Trophoblast cell (in vitro differentiated cells and primary cell): ENCODE measurements at regions not wholly inside any gene's neighbourhood (a gene's known extent, or its start where the extent isn't known, plus 50 kb on each side); places are given as distances from the start of the nearest gene placed in this dataset.

Experiments used
- DNase-seq, 2 donors: peaks; one replicate each; pipeline ENCODE4 v3.0.0-alpha.2; 2016
- H2AFZ ChIP-seq: 2 replicates; pipeline ENCODE4 v1.6.1; 2013; ENCODE audit warnings: low read length, moderate library complexity, mild to moderate bottlenecking; ENCODE audit not compliant: insufficient read depth, poor library complexity
- H2AK5ac ChIP-seq: 2 replicates; pipeline ENCODE4 v1.6.1; 2013; ENCODE audit warnings: mild to moderate bottlenecking, low read length
- H2BK120ac ChIP-seq: 2 replicates; pipeline ENCODE4 v1.6.1; 2013; ENCODE audit warnings: low read length, mild to moderate bottlenecking, moderate library complexity; ENCODE audit not compliant: insufficient read depth, poor library complexity
- H2BK12ac ChIP-seq: 2 replicates; pipeline ENCODE4 v1.6.1; 2013; ENCODE audit warnings: mild to moderate bottlenecking, low read length, moderate library complexity
- H2BK5ac ChIP-seq: 2 replicates; pipeline ENCODE4 v1.6.1; 2013; ENCODE audit warnings: low read length, low read depth, moderate library complexity, mild to moderate bottlenecking; ENCODE audit not compliant: poor library complexity
- H3K14ac ChIP-seq: 2 replicates; pipeline ENCODE4 v1.6.1; 2013; ENCODE audit warnings: mild to moderate bottlenecking, low read length
- H3K18ac ChIP-seq: 2 replicates; pipeline ENCODE4 v1.6.1; 2013; ENCODE audit warnings: mild to moderate bottlenecking, low read length
- H3K23ac ChIP-seq: 2 replicates; pipeline ENCODE4 v1.6.1; 2013; ENCODE audit warnings: low read length
- H3K27ac ChIP-seq: 2 replicates; pipeline ENCODE4 v1.5.1; 2013; ENCODE audit warnings: low read depth, mild to moderate bottlenecking, inconsistent platforms, low read length, moderate library complexity
- H3K27me3 ChIP-seq: 2 replicates; pipeline ENCODE4 v1.6.1; 2013; ENCODE audit warnings: inconsistent platforms, mild to moderate bottlenecking, low read length, moderate library complexity; ENCODE audit not compliant: insufficient read depth
- H3K36me3 ChIP-seq, 2 experiments: 1 replicate in 1 of 2; 2 replicates in 1 of 2; pipeline ENCODE4 v1.6.1; 2013; ENCODE audit warnings: low read length in 2 of 2, mild to moderate bottlenecking in 2 of 2, moderate library complexity in 1 of 2; ENCODE audit not compliant: insufficient read depth in 2 of 2, control insufficient read depth in 1 of 2
- H3K4ac ChIP-seq: 2 replicates; pipeline ENCODE4 v1.6.1; 2013; ENCODE audit warnings: low read depth, mild to moderate bottlenecking, low read length, moderate library complexity
- H3K4me1 ChIP-seq, 2 experiments: 1 replicate in 1 of 2; 2 replicates in 1 of 2; pipeline ENCODE4 v1.6.1; 2013; ENCODE audit warnings: low read length in 2 of 2, mild to moderate bottlenecking in 2 of 2, moderate library complexity in 1 of 2; ENCODE audit not compliant: insufficient read depth in 2 of 2, control insufficient read depth in 1 of 2
- H3K4me2 ChIP-seq: 2 replicates; pipeline ENCODE4 v1.6.1; 2013; ENCODE audit warnings: inconsistent platforms, mild to moderate bottlenecking, low read length, moderate library complexity
- H3K4me3 ChIP-seq: 2 replicates; pipeline ENCODE4 v1.5.1; 2013; ENCODE audit warnings: mild to moderate bottlenecking, low read depth, low read length, inconsistent platforms
- H3K79me1 ChIP-seq: one replicate; pipeline ENCODE4 v1.6.1; 2013; ENCODE audit warnings: low read length
- H3K79me2 ChIP-seq: 2 replicates; pipeline ENCODE4 v1.6.1; 2013; ENCODE audit warnings: low read length, mild to moderate bottlenecking; ENCODE audit not compliant: control insufficient read depth, insufficient read depth, poor library complexity
- H3K9ac ChIP-seq: 2 replicates; pipeline ENCODE4 v1.6.1; 2013; ENCODE audit warnings: mild to moderate bottlenecking, low read length
- H3K9me3 ChIP-seq: 2 replicates; pipeline ENCODE4 v1.6.1; 2013; ENCODE audit warnings: low read depth, mild to moderate bottlenecking, control low read depth, inconsistent platforms, low read length; ENCODE audit not compliant: insufficient read depth
- H4K12ac ChIP-seq: 2 replicates; pipeline ENCODE4 v1.6.1; 2013; ENCODE audit warnings: low read depth, mild to moderate bottlenecking, low read length, moderate library complexity
- H4K8ac ChIP-seq: 2 replicates; pipeline ENCODE4 v1.6.1; 2013; ENCODE audit warnings: low read depth, mild to moderate bottlenecking, low read length, moderate library complexity
- H4K91ac ChIP-seq: one replicate; pipeline ENCODE4 v1.6.1; 2013; ENCODE audit warnings: low read depth, mild to moderate bottlenecking, low read length, moderate library complexity
- WGBS: extraction: QIAGEN DNeasy Blood & Tissue Kit; methylation state at CpG from one replicate; pipeline ENCODE4 v1.1.7; 2013; ENCODE audit warnings: missing lambda C conversion rate; ENCODE audit not compliant: insufficient read length, insufficient coverage; ENCODE audit errors: extremely low coverage; 5-methylcytosine and 5-hydroxymethylcytosine counted together

DNA sequence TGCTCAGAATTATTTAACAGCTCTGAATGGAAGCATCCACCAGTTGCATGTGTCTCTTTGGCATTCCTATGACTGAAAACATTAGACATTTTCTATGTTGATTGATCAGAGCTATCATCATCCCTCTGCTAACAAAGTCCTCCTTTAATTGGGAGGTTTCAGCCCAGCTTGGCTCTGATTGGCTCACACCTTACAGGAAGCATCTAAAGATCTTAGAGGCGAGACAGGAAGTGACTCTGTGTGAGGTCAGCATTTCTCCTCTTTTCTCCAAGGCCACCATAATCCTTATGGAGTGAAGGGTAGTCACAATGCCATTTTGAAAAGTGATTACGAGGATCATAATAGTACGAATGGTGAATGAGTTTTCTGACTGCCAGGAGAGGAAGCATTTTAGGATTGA lies 260.8 kb downstream of the MIAT start:
- no peaks in the 10 kb centered on the region for H3K36me3 ChIP-seq

DNA sequence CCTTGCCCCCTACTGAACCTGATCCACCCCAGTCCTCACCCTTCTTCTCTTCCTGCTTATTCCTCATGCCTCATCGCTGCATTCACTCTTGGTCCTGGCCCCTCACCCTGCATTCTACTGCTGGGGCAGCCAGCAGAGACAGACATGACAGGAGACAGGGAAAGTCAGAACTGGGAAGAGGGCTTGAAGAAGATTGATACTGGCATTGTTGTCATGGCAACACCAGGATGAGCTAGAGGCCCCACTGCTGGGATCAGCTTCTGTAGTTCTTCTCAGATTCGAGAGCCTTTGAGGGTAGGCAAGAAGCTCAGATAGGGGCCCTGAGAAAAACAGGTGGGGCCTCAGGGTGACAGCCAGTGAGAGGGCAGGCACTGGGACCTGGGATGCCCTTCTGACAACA lies 264.3 kb downstream of the MIAT start:
- Histone ChIP-seq H3K4me3 (no peak overlapping the region), H2BK12ac (no peak overlapping the region), H3K4me1 (no peaks in the 10 kb centered on the region), H3K4ac (no peak overlapping the region), H3K36me3 (no peaks in the 10 kb centered on the region), H2AFZ (no peak overlapping the region), H3K9me3 (no peaks in the 10 kb centered on the region), H3K27me3 (no peaks in the 10 kb centered on the region), H3K14ac (no peak overlapping the region), H3K79me2 (no peaks in the 10 kb centered on the region), H4K91ac (no peak overlapping the region), H3K79me1 (no peaks in the 10 kb centered on the region), H4K8ac (no peak overlapping the region), H3K27ac (no peak overlapping the region), H3K18ac (no peak overlapping the region), H2BK120ac (no peak overlapping the region), H3K4me2 (no peak overlapping the region), H3K9ac (no peak overlapping the region), H2BK5ac (no peak overlapping the region), H4K12ac (no peak overlapping the region), H2AK5ac (no peak overlapping the region), H3K23ac (no peak overlapping the region)
- DNase-seq: no peak
- no CpG with 5 or more reads among the region's 2 CpGs for WGBS

More for the DNA sequence above, 260.8 kb downstream of the MIAT start:
- Histone ChIP-seq H3K27me3 (no peaks in the 10 kb centered on the region), H3K18ac (no peak overlapping the region), H3K79me1 (no peaks in the 10 kb centered on the region), H2BK12ac (no peak overlapping the region), H3K27ac (no peak overlapping the region), H3K9ac (no peak overlapping the region), H3K4me3 (no peak overlapping the region), H2AK5ac (no peak overlapping the region), H2BK5ac (no peak overlapping the region), H3K4ac (no peak overlapping the region), H2BK120ac (no peak overlapping the region), H4K91ac (no peak overlapping the region), H3K9me3 (no peaks in the 10 kb centered on the region), H3K14ac (no peak overlapping the region), H4K12ac (no peak overlapping the region), H3K23ac (no peak overlapping the region), H3K4me2 (no peak overlapping the region), H3K79me2 (no peaks in the 10 kb centered on the region), H4K8ac (no peak overlapping the region), H2AFZ (no peak overlapping the region), H3K4me1 (no peaks in the 10 kb centered on the region)
- no peak for DNase-seq
- WGBS: no CpG with 5 or more reads among the region's 3 CpGs

GRCh38 chr22:26922806-26923205 lies 265.4 kb downstream of the MIAT start:
- H3K4me1 ChIP-seq: no peaks in the 10 kb centered on the region
- no peaks in the 10 kb centered on the region for H3K9me3 ChIP-seq
- H3K14ac ChIP-seq: no peak overlapping the region
- no peak overlapping the region for H4K91ac ChIP-seq
- H2AK5ac ChIP-seq: no peak overlapping the region
- peak in 1 of 2 donors; percentile 16 for DNase-seq
- H2BK120ac ChIP-seq: no peak overlapping the region
- no peak overlapping the region for H3K23ac ChIP-seq
- no peak overlapping the region for H4K8ac ChIP-seq
- H2AFZ ChIP-seq: no peak overlapping the region
- H3K36me3 ChIP-seq: no peaks in the 10 kb centered on the region
- H2BK12ac ChIP-seq: no peak overlapping the region
- no peak overlapping the region for H3K4ac ChIP-seq
- H3K79me1 ChIP-seq: no peaks in the 10 kb centered on the region
- H3K4me2 ChIP-seq: no peak overlapping the region
- H2BK5ac ChIP-seq: no peak overlapping the region
- H3K27me3 ChIP-seq: no peaks in the 10 kb centered on the region
- no peak overlapping the region for H3K4me3 ChIP-seq
- no peak overlapping the region for H3K27ac ChIP-seq
- no peak overlapping the region for H4K12ac ChIP-seq
- H3K18ac ChIP-seq: no peak overlapping the region
- H3K79me2 ChIP-seq: no peaks in the 10 kb centered on the region
- no peak overlapping the region for H3K9ac ChIP-seq
- WGBS: no CpG with 5 or more reads among the region's 5 CpGs

DNA sequence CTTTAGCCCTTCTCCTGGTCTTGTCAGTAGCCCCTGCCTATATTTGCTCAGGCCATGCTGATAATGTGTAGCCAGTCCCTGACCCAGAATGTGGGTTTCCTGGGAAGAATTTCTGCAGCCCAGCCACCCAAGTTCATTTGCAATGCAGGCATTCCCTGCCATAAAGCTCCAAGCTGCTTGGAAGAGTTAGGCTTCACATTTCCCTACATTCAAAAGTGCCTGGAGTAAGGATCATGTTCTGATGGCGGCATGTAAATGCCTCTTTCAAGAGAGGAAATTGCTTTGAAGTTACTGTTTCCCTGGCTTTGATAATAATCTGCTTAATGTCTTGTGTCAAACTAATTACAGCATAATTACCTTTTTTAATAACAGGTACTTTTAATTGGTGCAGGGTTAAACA lies 266.1 kb downstream of the MIAT start:
- Histone ChIP-seq H3K14ac (no peak overlapping the region), H2BK5ac (no peak overlapping the region), H3K9ac (no peak overlapping the region), H3K18ac (no peak overlapping the region), H3K4me2 (no peak overlapping the region), H4K91ac (no peak overlapping the region), H3K36me3 (no peaks in the 10 kb centered on the region), H4K8ac (no peak overlapping the region), H3K27me3 (no peaks in the 10 kb centered on the region), H3K79me2 (no peaks in the 10 kb centered on the region), H2AK5ac (no peak overlapping the region), H3K4me3 (no peak overlapping the region), H3K4me1 (no peaks in the 10 kb centered on the region), H3K27ac (no peak overlapping the region), H4K12ac (no peak overlapping the region), H3K23ac (no peak overlapping the region), H3K4ac (no peak overlapping the region), H3K79me1 (no peaks in the 10 kb centered on the region), H2AFZ (no peak overlapping the region), H2BK120ac (no peak overlapping the region), H2BK12ac (no peak overlapping the region), H3K9me3 (no peaks in the 10 kb centered on the region)
- WGBS: no CpG with 5 or more reads among the region's 1 CpG
- DNase-seq: no peak
